Activated T-cell treated with anti-CD3 and anti-CD28 coated beads, Interleukin-2, amount 50 U/mL, for 4 hours (primary cell): ENCODE measurements at regions not wholly inside any gene's neighbourhood (a gene's known extent, or its start where the extent isn't known, plus 50 kb on each side); places are given as distances from the start of the nearest gene placed in this dataset.

Experiments
- ATAC-seq, 2 donors: fragments of 200-7000 bp; cut with Tn5 transposase; one replicate each; pipeline ENCODE4 v1.10.0; 2021
- DNase-seq: peaks from one replicate; pipeline ENCODE4 v3.0.0-alpha.2; 2020
- H3K27me3 Mint-ChIP-seq: one replicate; pipeline ENCODE4 v1.8.0; 2021; ENCODE audit warnings: low read depth, mixed read lengths
- H3K36me3 Mint-ChIP-seq: one replicate; pipeline ENCODE4 v1.8.0; 2022; ENCODE audit warnings: mixed read lengths; ENCODE audit not compliant: insufficient read depth
- H3K4me1 Mint-ChIP-seq: one replicate; pipeline ENCODE4 v1.8.0; 2021; ENCODE audit warnings: low read depth, mixed read lengths
- H3K4me3 Mint-ChIP-seq: one replicate; pipeline ENCODE4 v1.8.0; 2021; ENCODE audit warnings: mild to moderate bottlenecking, moderate library complexity, mixed read lengths
- H3K9me3 Mint-ChIP-seq: one replicate; pipeline ENCODE4 v1.8.0; 2021; ENCODE audit warnings: mixed read lengths

DNA sequence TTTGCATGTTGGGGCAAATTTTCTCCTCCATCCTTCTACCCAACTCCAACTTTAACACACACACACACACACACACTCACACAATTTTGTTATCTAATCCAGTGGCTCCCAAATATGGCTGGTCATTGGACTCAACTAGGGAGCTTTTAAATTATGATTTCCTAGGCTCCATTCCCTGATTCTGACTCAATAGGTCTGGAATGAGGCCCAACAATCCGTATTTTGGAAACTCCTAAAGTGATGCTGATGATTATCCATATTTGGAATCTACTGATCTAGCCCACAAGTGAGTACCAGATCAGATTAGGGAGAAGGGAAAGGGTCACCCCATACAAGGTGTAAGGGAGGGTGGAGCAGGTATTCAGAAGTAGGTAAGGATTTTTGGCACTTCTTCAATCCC lies 309.7 kb downstream of the TLE1 start:
- Mint-ChIP-seq H3K9me3 (no peaks in the 10 kb centered on the region), H3K36me3 (no peaks in the 10 kb centered on the region), H3K4me3 (no peak overlapping the region), H3K27me3 (no peaks in the 10 kb centered on the region), H3K4me1 (no peaks in the 10 kb centered on the region)
- no peak for ATAC-seq
- no peak for DNase-seq

DNA sequence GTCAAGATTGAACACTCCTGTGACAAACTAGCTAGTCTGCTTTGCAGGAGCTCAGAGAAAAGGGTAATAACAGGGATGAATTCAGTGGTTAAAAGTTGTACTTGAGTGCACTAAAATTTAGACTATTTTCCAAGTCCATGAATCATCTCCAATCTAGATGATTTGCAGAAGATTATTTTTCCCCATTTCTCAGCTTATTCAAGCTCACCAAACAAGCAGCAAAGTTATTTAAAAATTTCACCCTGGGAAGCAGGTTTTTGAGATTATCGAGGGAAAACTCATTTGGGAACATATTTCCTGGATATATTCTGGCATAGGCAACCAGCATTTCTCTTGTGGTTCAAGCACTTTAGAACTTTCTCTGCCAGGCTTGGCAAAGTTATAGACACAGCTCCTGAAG lies 311.4 kb downstream of the TLE1 start:
- no peak overlapping the region for H3K4me3 Mint-ChIP-seq
- no peaks in the 10 kb centered on the region for H3K36me3 Mint-ChIP-seq
- DNase-seq (no peak), ATAC-seq (no peak)
- no peaks in the 10 kb centered on the region for H3K9me3 Mint-ChIP-seq
- H3K27me3 Mint-ChIP-seq: no peaks in the 10 kb centered on the region
- no peaks in the 10 kb centered on the region for H3K4me1 Mint-ChIP-seq

DNA sequence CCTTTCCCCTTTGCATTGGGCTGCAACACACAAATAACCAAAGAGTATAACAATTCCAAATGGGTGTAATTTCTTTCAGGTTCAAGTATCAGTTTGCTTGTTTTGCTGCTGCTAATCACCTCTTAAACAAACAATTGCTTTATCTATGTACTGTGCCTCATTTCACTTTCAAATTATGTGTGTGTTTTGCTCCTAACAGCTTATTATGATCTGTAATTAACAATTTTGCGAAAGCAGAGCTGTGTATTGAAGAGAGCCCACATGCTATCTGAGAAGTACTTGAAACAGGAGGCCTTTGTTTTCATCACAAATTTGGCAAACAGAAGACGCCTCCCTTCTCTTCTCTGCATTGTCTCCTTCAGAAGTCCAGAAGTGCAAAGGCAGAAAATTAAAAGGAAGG lies 312.0 kb downstream of the TLE1 start:
- Mint-ChIP-seq H3K4me1 (no peaks in the 10 kb centered on the region), H3K4me3 (no peak overlapping the region), H3K9me3 (no peaks in the 10 kb centered on the region), H3K36me3 (no peaks in the 10 kb centered on the region), H3K27me3 (no peaks in the 10 kb centered on the region)
- ATAC-seq (no peak), DNase-seq (no peak)

DNA sequence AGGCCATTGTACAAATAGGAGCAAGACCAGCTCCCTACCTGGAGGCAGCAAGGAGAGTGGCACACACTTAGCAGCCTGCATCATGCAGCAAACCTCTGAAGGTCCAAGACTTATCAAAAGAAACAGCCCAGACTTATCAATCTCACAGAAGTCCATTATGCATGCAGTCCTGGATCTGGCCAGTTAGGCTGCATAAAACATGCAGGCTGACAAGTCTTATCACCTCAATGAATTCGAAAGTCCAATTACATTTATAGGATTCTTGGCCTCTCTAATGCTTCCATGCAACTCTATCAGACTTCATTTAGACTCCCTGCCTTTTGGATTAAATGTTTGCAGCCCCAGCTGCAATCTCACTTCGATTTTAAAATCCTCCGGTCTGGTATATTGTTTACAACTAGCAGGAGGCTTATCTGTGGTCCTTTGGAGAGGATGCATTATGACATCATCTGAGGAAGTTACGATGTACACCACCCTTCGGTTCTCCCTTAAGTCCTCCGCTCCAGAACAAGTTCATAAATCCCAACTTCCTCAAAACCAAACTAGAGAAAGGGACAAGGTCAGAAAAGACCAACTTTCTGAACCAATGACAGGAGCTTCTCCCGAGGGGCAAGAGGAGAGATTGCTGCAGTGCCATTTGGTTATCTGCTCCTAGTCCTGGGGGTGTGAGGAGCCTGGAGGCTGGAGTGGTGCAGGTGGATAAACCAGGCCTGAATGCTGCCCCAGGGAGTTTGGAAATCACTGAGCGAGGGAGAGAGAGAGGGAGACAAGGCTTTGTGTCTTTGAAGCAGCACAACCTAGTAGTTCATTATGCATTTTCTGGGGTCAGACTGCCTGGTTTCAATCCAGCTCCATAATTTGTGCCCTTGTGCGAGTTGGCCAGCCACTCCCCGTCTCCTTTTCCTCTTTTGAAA lies 313.9 kb downstream of the TLE1 start:
- H3K4me1 Mint-ChIP-seq: no peaks in the 10 kb centered on the region

DNA sequence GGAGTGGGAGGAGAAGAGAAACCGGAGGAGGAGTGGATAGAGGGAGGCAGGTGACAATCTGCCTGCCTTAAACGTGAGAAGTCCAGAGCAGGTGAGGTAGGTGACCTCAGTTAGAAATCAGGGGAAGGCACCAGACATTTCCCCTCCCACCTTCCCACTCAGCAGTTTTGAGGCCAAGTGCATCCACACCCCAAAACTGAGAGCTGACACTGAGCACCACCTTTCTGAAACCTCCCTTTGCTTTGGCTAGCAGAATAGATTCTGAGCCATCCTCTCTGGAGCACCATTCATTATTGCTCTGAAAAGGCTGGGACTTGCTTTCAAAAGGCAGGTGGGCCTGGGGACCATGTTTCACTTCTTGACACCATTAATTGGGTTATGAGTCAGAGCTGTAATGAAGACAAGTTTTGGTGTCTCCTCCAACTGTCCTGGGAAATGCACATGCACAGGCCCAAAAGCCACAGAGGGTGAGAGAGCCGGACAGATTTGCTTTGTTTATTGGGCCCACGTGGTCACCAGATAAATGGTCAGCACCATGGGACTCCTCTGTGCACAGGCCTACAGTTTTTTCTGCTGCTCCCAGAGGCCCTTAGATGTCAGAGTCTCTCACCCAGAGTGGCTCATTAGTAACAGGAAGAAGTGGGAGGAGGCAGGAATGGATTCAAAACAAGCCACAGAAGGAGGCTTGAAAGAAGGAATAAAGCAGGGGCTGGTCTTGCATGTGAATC lies 314.7 kb downstream of the TLE1 start:
- H3K4me3 Mint-ChIP-seq: no peak overlapping the region
- H3K4me1 Mint-ChIP-seq: no peaks in the 10 kb centered on the region
- H3K27me3 Mint-ChIP-seq: no peaks in the 10 kb centered on the region
- no peaks in the 10 kb centered on the region for H3K36me3 Mint-ChIP-seq
- DNase-seq: no peak
- H3K9me3 Mint-ChIP-seq: no peaks in the 10 kb centered on the region
- no peak for ATAC-seq

More for the DNA sequence above, 313.9 kb downstream of the TLE1 start:
- ATAC-seq (no peak), DNase-seq (no peak)
- H3K36me3 Mint-ChIP-seq: no peaks in the 10 kb centered on the region
- no peaks in the 10 kb centered on the region for H3K9me3 Mint-ChIP-seq
- H3K27me3 Mint-ChIP-seq: no peaks in the 10 kb centered on the region
- H3K4me3 Mint-ChIP-seq: no peak overlapping the region

DNA sequence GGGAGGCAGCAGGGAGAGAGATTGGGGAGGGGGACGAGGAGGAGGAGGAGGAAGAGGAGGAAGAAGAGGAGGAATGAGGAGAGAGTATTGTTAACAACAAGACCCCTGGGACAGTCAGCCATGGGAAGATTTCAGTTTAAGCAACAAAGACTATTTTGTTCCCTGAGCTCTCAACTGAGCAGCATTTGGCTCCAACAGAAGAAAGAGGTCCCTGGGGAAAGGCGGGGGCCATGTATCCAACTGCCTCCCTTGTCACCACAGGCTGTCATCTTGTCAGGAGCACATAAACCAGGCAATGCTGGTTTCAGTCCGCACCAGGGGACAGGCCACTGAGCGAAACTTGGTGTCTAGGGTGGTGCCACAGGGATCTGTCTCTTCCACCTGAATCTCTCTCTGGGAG lies 316.1 kb downstream of the TLE1 start:
- Mint-ChIP-seq H3K36me3 (no peaks in the 10 kb centered on the region), H3K4me1 (no peaks in the 10 kb centered on the region), H3K4me3 (no peak overlapping the region), H3K9me3 (peaks cover 3% of the 10 kb centered on the region), H3K27me3 (no peaks in the 10 kb centered on the region)
- no peak for DNase-seq
- no peak for ATAC-seq

DNA sequence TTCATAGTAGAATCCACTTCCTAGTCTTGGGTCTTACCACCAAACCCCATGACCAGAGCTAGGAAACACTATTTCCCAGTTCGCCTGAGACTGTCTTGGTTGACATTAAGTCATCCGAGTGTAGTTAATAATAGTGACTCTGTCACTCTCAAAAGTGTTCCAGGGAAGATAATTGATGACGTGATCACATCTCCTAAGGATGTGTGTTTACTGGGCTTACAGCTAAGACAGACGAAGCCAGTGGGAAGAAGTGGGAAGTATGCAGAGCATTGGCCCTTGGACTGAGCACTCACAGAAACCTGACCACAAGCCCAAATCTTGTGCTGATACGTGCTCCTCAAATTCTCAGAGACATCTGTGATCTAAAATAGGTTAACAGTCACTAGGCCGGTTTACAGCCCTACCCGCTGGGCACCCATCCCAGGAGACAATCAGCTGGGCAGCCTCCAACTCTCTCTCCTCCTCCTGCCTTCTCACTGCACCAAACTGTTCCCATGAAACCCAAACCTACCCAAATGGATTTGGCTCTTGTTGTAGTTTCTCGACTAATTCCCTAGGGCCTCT lies 316.6 kb downstream of the TLE1 start:
- Mint-ChIP-seq H3K9me3 (peaks cover 3% of the 10 kb centered on the region), H3K27me3 (no peaks in the 10 kb centered on the region), H3K4me3 (no peak overlapping the region), H3K4me1 (no peaks in the 10 kb centered on the region), H3K36me3 (no peaks in the 10 kb centered on the region)
- DNase-seq (no peak), ATAC-seq (no peak)

DNA sequence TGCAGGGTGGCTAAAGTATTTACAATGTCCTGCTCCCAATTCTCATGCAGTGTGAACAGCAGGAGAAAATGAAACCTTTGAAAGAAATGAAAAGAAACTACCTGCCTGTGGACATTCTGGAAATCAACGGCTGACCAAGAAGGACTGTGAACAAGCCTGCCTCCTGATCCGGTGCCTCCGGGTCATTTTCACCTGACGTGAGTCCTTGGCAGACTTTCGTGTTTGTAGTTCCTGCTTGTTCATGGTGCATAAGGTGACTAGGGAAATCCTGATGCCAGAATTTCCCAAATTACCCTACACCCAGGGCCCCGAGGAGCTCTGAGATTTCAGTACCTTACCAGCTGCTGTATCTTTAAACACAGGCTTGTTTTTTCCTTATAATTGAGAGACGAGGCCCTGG lies 317.5 kb downstream of the TLE1 start:
- H3K9me3 Mint-ChIP-seq: peaks cover 10% of the 10 kb centered on the region
- H3K36me3 Mint-ChIP-seq: no peaks in the 10 kb centered on the region
- DNase-seq (no peak), ATAC-seq (no peak)
- no peaks in the 10 kb centered on the region for H3K4me1 Mint-ChIP-seq
- H3K4me3 Mint-ChIP-seq: no peak overlapping the region
- H3K27me3 Mint-ChIP-seq: no peaks in the 10 kb centered on the region

DNA sequence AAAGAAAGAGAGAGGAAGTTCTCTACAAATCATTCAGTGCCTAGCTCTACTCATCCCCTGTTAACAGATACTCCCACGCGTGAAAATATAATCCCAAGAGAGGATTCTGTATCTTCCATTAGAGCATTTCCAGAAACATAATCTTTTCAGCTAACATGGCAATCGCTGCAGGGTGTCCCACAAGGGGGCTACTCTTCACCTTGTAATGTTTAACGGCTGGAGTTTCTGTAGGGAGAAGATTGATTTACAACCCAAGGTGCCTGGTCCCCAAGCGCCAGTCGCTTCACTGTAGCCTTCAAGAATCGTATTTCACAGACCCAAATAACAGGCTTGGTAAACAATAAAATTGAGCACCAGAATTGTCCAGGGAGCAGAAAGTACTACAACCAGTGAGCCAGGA lies 318.7 kb downstream of the TLE1 start:
- H3K36me3 Mint-ChIP-seq: no peaks in the 10 kb centered on the region
- no peaks in the 10 kb centered on the region for H3K4me1 Mint-ChIP-seq
- H3K4me3 Mint-ChIP-seq: no peak overlapping the region
- DNase-seq (no peak), ATAC-seq (no peak)
- H3K9me3 Mint-ChIP-seq: peaks cover 14% of the 10 kb centered on the region
- no peaks in the 10 kb centered on the region for H3K27me3 Mint-ChIP-seq

DNA sequence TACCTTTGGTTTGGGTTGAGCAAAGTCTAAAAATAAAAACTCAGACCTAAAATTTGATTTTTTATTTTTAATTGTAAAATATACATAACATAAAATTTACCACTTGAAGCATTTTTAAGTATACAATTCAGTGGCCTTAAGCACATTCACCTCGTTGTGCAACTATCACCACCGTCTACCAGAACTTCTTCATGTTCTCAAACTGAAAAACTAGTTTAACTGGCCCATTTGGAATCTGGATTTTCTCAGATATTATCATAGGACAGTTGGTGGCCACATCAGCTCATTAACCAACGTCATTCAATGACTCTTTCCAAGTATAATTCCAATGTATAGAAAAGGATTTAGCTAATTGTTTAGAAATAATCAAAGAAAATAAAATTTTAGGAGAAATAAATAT lies 319.3 kb downstream of the TLE1 start:
- DNase-seq (no peak), ATAC-seq (no peak)
- H3K27me3 Mint-ChIP-seq: no peaks in the 10 kb centered on the region
- H3K36me3 Mint-ChIP-seq: no peaks in the 10 kb centered on the region
- H3K4me3 Mint-ChIP-seq: no peak overlapping the region
- H3K4me1 Mint-ChIP-seq: no peaks in the 10 kb centered on the region
- peaks cover 14% of the 10 kb centered on the region for H3K9me3 Mint-ChIP-seq

DNA sequence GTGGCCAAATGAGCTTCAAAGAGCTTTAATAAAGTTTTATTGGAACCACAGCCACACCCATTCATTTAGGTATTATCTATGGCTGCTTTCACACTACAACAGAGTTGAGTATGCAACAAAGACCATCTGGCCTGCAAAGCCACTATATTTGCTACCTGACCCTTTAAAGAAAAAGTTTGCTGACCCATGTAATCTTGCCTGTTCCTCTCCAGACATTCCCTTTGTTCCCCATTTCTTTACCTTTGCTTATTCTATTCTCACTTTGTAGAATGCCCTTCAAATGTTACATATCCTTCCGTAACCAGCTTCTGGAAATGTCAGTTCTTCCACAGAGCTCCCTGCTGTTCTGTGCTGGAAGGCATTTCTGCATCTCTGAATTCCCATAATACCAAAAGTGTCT lies 320.2 kb downstream of the TLE1 start:
- Mint-ChIP-seq H3K4me1 (no peaks in the 10 kb centered on the region), H3K36me3 (no peaks in the 10 kb centered on the region), H3K9me3 (peaks cover 24% of the 10 kb centered on the region), H3K4me3 (no peak overlapping the region), H3K27me3 (no peaks in the 10 kb centered on the region)
- DNase-seq (no peak), ATAC-seq (no peak)

DNA sequence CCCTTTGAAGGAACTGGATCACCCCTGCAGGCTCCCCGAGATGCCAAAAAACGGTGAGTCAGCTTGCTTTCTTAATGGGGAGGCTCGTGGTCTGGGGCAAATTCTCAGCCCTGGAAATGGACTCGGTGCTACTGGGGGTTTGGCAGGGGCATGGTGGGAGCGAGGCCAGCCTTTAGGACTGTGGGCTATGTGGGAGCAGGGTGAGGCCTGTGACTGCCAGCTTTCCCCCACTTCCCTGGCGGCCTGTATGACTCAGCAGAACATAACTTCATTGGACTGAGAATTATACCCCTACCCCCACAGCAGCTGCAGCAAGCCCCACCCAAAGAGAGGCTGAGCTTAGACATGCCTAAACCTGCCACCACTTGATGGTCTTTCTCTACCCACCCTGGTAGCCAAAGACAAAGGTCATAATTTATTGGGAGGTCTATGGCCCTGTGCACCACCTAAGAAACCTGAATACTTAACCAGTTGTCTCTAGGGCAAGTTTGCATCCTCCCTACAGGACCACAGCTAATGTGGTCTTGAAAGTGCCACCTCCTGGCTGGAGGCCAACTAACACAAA lies 325.3 kb downstream of the TLE1 start:
- no peaks in the 10 kb centered on the region for H3K4me1 Mint-ChIP-seq
- DNase-seq (no peak), ATAC-seq (no peak)
- H3K9me3 Mint-ChIP-seq: peaks cover 39% of the 10 kb centered on the region
- H3K27me3 Mint-ChIP-seq: no peaks in the 10 kb centered on the region
- no peaks in the 10 kb centered on the region for H3K36me3 Mint-ChIP-seq
- no peak overlapping the region for H3K4me3 Mint-ChIP-seq

DNA sequence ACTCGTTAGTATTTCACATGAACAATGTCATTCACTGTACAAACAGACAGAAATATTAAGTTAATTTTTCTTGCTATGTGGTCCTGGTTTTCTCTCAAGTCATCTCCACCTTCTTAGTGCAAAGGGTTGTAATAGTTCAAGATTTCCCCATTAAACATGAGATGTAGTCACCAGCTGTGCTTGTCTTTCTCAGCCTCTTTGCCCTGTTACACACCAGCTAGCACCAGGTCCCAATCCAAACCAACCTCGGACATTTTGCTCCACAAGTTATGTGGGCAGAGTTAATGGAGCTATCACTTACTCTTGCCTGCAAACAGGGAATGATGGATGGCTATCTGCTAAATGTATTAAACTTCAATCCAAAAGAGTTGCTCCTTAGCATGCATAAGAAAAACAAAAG lies 328.1 kb downstream of the TLE1 start:
- Mint-ChIP-seq H3K9me3 (peaks cover 30% of the 10 kb centered on the region), H3K27me3 (no peaks in the 10 kb centered on the region), H3K36me3 (no peaks in the 10 kb centered on the region), H3K4me3 (no peak overlapping the region), H3K4me1 (no peaks in the 10 kb centered on the region)
- ATAC-seq: no peak
- DNase-seq: no peak

DNA sequence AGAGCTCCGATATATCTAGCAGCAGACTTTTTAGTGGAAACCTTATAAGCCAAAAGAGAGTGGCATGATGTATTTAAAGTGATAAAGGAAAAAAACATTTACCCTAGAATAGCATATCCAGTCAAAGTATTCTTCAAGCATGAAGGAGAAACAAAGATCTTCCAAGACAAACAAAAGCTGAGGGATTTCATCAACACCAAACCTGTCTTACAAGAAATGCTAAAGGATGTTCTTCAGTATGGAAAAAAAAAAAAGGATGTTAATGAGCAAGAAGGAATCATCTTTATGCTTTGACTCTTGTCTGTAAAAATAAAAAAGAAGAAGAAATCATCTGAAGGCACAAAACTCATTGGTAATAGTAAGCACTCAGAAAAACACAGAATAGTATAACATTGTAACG lies 338.2 kb downstream of the TLE1 start:
- ATAC-seq (no peak), DNase-seq (no peak)
- no peak overlapping the region for H3K4me3 Mint-ChIP-seq
- H3K27me3 Mint-ChIP-seq: no peaks in the 10 kb centered on the region
- peaks cover 6% of the 10 kb centered on the region for H3K9me3 Mint-ChIP-seq
- no peaks in the 10 kb centered on the region for H3K4me1 Mint-ChIP-seq
- no peaks in the 10 kb centered on the region for H3K36me3 Mint-ChIP-seq
